ENCODE measurements at regions not wholly inside any gene's neighbourhood (a gene's known extent, or its start where the extent isn't known, plus 50 kb on each side); places are given as distances from the start of the nearest gene placed in this dataset.
"Not testable (repeated sequence)": the region's sequence is repeated elsewhere in the genome, so short reads cannot be mapped to it uniquely, and the experiment has no call there.

GRCh38 chr3:36647423-36647853 is 116.9 kb downstream of the DCLK3 start:
- peak; percentile 39 for DNase-seq (ENCODE audit: low read depth, low spot score)
- no peak for TF ChIP-seq CTCF (IDR thresholded peaks at IDR 0.05; ENCODE audit: low read depth, low read length)
- H3K4me3 ChIP-seq (ENCODE audit: low read depth, low read length), result no peak overlapping the region
- in situ Hi-C loops (cut with HindIII; ENCODE audit: low sequenced_read_pairs), result no loop called here

- no peak for TF ChIP-seq CTCF (IDR thresholded peaks at IDR 0.05; ENCODE audit: low read depth, low read length)
- in situ Hi-C loops (cut with HindIII; ENCODE audit: low sequenced_read_pairs), result no loop called here
- no peak overlapping the region for H3K4me3 ChIP-seq (ENCODE audit: low read depth, low read length)
- DNase-seq (ENCODE audit: low read depth, low spot score), result no peak
Observed at GRCh38 chr3:36643192-36643591, 121.2 kb downstream of the DCLK3 start.

GRCh38 chr3:36635731-36636130 is 128.6 kb downstream of the DCLK3 start:
- no peak overlapping the region for H3K4me3 ChIP-seq (ENCODE audit: low read depth, low read length)
- TF ChIP-seq CTCF (IDR thresholded peaks at IDR 0.05; ENCODE audit: low read depth, low read length), result no peak
- in situ Hi-C loops (cut with HindIII; ENCODE audit: low sequenced_read_pairs), result no loop called here
- peak; percentile 11 for DNase-seq (ENCODE audit: low read depth, low spot score)

- in situ Hi-C loops (cut with HindIII; ENCODE audit: low sequenced_read_pairs); H3K4me3 ChIP-seq (ENCODE audit: low read depth, low read length); DNase-seq (ENCODE audit: low read depth, low spot score): not testable (repeated sequence)
Observed at GRCh38 chr3:36633897-36634296, 130.5 kb downstream of the DCLK3 start.

- DNase-seq (ENCODE audit: low read depth, low spot score), result no peak
- TF ChIP-seq CTCF (IDR thresholded peaks at IDR 0.05; ENCODE audit: low read depth, low read length), result no peak
- H3K4me3 ChIP-seq (ENCODE audit: low read depth, low read length), result no peak overlapping the region
- in situ Hi-C loops (cut with HindIII; ENCODE audit: low sequenced_read_pairs), result no loop called here
Observed at GRCh38 chr3:36633060-36633459, 131.3 kb downstream of the DCLK3 start.

GRCh38 chr3:36631549-36631948 is 132.8 kb downstream of the DCLK3 start:
- no peak for TF ChIP-seq CTCF (IDR thresholded peaks at IDR 0.05; ENCODE audit: low read depth, low read length)
- no peak overlapping the region for H3K4me3 ChIP-seq (ENCODE audit: low read depth, low read length)
- in situ Hi-C loops (cut with HindIII; ENCODE audit: low sequenced_read_pairs), result no loop called here
- DNase-seq (ENCODE audit: low read depth, low spot score), result no peak

GRCh38 chr3:36615861-36616260 is 148.5 kb downstream of the DCLK3 start:
- H3K4me3 ChIP-seq (ENCODE audit: low read depth, low read length), result no peak overlapping the region
- TF ChIP-seq CTCF (IDR thresholded peaks at IDR 0.05; ENCODE audit: low read depth, low read length), result no peak
- in situ Hi-C loops (cut with HindIII; ENCODE audit: low sequenced_read_pairs), result no loop called here
- no peak for DNase-seq (ENCODE audit: low read depth, low spot score)
